Erythroblast (primary cell): ENCODE measurements at regions not wholly inside any gene's neighbourhood (a gene's known extent, or its start where the extent isn't known, plus 50 kb on each side); places are given as distances from the start of the nearest gene placed in this dataset.

ENCODE experiments used
- DNase-seq, 2 experiments: peaks; one replicate each; lab custom pipeline; 2025; lab: John Stamatoyannopoulos, UW
- GATA1 ChIP-seq: IDR thresholded peaks from 2 replicates; pipeline ENCODE4 v1.6.1; 2011; ENCODE audit warnings: low read depth, mild to moderate bottlenecking, control low read depth, low read length, moderate library complexity
- POLR2A ChIP-seq: IDR thresholded peaks from 2 replicates; pipeline ENCODE4 v1.6.1; 2011; ENCODE audit warnings: mild to moderate bottlenecking, low read length

DNA sequence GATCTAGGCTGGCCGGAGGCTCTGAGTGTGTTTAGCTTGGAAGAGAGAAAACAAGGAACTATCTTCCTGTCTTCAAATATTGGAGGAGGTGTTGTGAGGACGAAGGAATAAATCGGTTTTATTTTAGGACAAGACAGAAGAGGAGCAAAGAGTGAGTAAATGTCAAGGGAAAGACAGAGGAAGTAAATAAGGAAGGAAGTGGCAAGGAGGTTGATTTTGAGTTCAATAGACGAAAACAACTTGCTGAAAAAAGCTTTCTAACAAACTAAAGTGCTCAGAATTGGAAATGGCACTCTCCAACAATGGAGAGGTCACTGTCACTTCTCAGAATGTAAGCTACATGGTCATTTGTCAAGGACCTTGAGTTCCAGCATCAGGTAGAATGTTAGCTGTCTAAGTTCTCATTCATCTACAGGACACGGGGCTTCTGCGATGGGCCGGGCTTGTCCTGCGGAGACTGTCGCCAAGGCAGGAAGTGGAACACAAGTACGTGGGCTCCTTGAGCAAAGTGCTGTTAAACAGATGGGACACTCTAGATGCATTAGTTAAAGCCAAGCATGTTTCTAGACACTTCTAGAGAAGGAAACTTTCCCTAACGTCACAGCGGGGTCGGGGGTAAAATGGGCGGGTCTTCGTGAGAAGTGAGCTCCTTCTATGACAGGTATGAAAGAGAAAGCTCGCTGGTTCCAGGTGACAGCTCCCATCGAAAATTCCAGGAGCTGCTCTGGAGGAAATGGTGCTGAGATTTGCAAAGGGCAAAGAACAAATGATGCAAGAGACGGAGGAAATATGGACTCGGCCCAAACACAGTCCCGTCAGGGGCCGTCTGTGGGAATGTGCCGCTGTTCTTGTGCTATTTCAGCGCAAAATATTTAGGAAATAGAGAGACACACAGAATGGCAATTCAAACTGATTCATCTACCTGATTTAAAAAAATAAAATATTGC, 103.9 kb upstream of the UBL3 start:
- TF ChIP-seq GATA1 (no peak), POLR2A (no peak)
- no peak for DNase-seq

- TF ChIP-seq POLR2A (no peak), GATA1 (no peak)
- no peak for DNase-seq
Measured at GRCh38 chr13:29953542-29953941, 103.1 kb upstream of the UBL3 start.

GRCh38 chr13:29952245-29952644, 101.8 kb upstream of the UBL3 start:
- TF ChIP-seq GATA1 = no peak
- TF ChIP-seq POLR2A = no peak
- DNase-seq = no peak

DNA sequence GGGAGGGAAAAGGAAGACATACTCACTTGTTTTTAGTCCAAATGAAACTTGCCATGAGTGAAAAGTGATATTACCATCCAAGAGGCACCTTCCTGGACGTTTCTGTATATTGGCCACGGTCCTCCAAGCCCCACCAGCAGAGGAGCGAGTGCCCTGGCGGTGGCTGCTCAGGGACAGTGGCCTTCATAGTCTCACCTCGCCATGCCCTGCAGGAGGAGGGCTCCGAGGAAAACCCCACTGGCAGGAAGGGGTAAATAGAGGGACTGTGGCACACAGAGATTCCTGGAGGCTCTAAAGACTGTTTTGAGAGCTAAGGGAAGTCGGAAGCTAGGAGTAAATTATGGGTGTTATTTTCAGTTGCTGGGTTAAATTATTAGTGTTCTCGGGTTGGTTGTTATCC, 98.4 kb upstream of the UBL3 start:
- TF ChIP-seq GATA1 (no peak), POLR2A (no peak)
- DNase-seq = no peak

DNA sequence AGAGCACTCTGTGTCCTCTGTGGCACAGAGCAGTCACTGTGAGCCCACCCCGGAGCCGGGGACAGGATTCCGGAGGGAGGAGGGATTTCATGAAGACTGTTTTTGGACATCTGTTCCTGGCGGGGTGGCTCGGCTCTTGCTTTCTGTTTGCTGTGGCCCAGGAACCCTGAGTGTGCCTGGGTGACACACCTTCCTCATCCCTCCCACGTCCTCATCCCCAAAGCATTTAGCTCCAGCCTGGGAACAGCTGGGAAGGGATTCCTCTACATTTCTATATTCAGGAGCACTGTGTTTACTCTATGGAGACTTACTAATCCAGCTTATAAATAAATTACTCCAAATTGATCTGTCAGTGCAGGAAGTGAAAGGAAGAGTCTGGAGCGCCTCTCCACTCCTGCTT, 97.8 kb upstream of the UBL3 start:
- DNase-seq = no peak
- TF ChIP-seq GATA1 = no peak
- TF ChIP-seq POLR2A = no peak

- no peak for TF ChIP-seq GATA1
- no peak for TF ChIP-seq POLR2A
Measured at GRCh38 chr13:29947839-29948238, 97.4 kb upstream of the UBL3 start.

DNA sequence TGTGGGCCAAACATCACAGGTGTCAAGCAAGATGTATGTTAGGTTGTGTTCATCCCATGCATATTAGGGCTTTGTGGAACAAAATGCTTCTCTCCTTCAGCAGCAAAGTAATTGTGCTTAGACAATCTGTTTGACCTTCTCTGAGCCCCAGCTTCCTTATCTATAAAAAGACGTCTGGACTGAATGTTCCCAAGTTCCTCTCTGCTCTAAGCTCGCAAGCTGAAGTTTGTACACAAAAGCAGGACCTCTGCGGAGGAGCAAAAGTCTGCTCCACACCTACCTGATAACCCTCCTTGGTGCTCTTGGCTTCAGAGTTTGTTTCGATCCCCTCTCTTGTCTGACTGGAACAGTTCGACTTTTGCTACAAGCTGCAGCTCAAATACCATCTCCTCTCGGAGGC, 95.7 kb upstream of the UBL3 start:
- no peak for TF ChIP-seq POLR2A
- no peak for TF ChIP-seq GATA1
- no peak for DNase-seq

More at GRCh38 chr13:29947839-29948238, 97.4 kb upstream of the UBL3 start:
- DNase-seq = no peak

- TF ChIP-seq GATA1 = no peak
- TF ChIP-seq POLR2A = no peak
- no peak for DNase-seq
Measured at GRCh38 chr13:29943686-29944085, 93.3 kb upstream of the UBL3 start.

DNA sequence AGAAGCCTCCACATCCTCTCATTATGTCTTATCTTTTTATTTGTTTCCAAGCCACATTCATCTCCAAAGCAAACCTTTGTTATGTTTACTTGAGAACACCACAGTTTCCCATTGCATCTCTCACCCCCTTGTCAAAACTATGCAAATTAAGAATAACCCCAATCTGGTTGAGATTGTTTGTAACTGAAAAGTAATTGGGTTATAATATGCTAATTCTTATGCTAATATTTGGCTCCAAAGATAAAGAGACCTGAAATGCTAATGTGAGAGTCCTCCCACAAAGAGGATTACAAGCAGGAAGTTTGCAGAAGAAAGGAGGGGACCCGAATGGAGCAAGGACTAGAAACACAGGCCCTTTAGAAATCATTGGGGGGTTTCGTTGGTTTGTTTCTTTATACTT, 92.9 kb upstream of the UBL3 start:
- TF ChIP-seq POLR2A (no peak), GATA1 (no peak)
- DNase-seq = no peak

DNA sequence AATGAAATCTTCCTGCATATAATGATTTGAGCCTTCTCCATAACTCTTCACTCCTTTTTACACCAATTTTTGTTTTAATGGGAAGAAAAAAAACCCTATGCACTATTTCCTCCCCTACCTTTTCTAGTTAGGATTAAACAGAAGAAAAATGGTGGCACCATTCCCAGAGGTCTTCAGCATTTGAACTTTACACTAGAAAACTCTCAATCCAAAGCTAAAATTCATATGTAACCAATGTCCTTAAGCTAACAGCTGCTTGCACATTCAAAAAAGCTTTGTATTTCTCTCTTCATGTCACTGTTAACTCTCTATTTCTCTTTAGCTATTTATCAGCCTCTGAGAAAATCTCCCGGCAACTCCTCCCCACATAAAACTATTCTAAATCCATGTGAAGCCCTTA, 90.3 kb upstream of the UBL3 start:
- TF ChIP-seq POLR2A (no peak), GATA1 (no peak)
- no peak for DNase-seq

- TF ChIP-seq GATA1 (no peak), POLR2A (no peak)
Measured at GRCh38 chr13:29939158-29939557, 88.7 kb upstream of the UBL3 start.

DNA sequence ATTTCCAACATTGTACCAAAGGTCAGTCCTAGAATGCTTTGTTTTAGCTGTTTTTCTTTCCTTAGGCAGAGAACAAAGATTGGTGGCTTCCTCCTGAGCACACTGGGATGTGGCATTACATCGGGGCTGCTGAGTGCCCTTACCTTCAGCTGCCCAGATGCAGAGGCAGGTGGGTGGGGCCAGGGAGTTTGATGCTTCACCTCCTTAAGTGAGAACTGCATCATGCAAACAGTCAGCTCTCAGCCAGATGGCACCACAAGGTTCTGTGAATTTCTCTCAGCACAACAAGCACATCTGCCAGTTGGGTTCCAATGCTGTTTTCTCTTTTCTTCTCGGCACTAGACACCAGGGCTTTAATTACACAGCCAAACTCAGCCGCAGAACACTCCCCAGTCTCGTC, 87.4 kb upstream of the UBL3 start:
- no peak for DNase-seq
- TF ChIP-seq POLR2A = no peak
- TF ChIP-seq GATA1 = no peak

More at GRCh38 chr13:29939158-29939557, 88.7 kb upstream of the UBL3 start:
- DNase-seq = no peak

- DNase-seq = no peak
- TF ChIP-seq GATA1 = no peak
- no peak for TF ChIP-seq POLR2A
Measured at GRCh38 chr13:29937379-29937778, 87.0 kb upstream of the UBL3 start.

DNA sequence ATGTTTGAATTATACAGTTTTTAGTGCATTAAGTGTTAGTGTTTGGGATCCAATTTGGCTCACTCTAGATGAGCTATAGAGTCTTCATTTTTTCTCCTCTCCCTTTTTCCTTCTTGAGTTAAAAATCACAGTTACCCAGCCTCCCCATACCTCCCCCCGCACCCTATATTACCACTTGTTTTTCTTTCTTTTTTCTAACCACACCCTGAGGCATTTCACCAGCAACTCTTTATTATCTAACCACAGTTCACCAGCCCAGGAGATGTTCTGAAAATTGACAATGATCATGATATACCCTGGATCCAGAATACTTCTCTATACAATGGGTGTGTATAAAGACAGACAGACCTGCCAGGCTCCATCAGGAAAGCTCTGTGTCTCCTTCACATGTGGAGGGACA, 86.5 kb upstream of the UBL3 start:
- TF ChIP-seq POLR2A (no peak), GATA1 (no peak)
- DNase-seq = no peak

GRCh38 chr13:29936051-29936813, 85.8 kb upstream of the UBL3 start:
- TF ChIP-seq POLR2A (no peak), GATA1 (no peak)
- no peak for DNase-seq
